GM12878 (cell line): ENCODE measurements at regions not wholly inside any gene's neighbourhood (a gene's known extent, or its start where the extent isn't known, plus 50 kb on each side); places are given as distances from the start of the nearest gene placed in this dataset.

Experiments
- BCL3 ChIP-seq: IDR thresholded peaks from 2 replicates; pipeline ENCODE4 v1.6.1; 2011; ENCODE audit warnings: borderline replicate concordance, low read depth, mild to moderate bottlenecking, moderate library complexity, low read length; ENCODE audit not compliant: insufficient read depth, poor library complexity, severe bottlenecking
- CTCF ChIP-seq, 3 experiments: IDR thresholded peaks in 2 of 3; conservative IDR thresholded peaks in 1 of 3; 2 replicates each; pipeline ENCODE4 v1.5.1; 2011; ENCODE audit warnings: low read depth in 3 of 3, low read length in 3 of 3, mild to moderate bottlenecking in 3 of 3, control low read depth in 2 of 3, moderate library complexity in 2 of 3, inconsistent platforms in 1 of 3, mixed read lengths in 1 of 3; ENCODE audit not compliant: control insufficient read depth in 2 of 3, insufficient read depth in 1 of 3; ENCODE audit errors: extremely low read depth in 1 of 3
- ETV6 ChIP-seq, 2 experiments: fragments of 450-650 bp in 1 of 2; IDR thresholded peaks in 1 of 2; conservative IDR thresholded peaks in 1 of 2; 2 replicates each; pipeline ENCODE4 v1.6.1; 2014; ENCODE audit warnings: antibody characterized with exemption in 1 of 2, borderline replicate concordance in 1 of 2, low read depth in 1 of 2, mild to moderate bottlenecking in 1 of 2, moderate library complexity in 1 of 2
- GABPA ChIP-seq: IDR thresholded peaks from 2 replicates; pipeline ENCODE4 v1.6.1; 2014; ENCODE audit warnings: antibody characterized with exemption, low read depth, mild to moderate bottlenecking, inconsistent platforms
- RFX5 ChIP-seq: IDR thresholded peaks from 2 replicates; pipeline ENCODE4 v1.6.1; 2011; ENCODE audit warnings: low read depth, low read length, improper control_type of control experiment

GRCh38 chr20:43843965-43844660 is 70.5 kb upstream of the TOX2 start:
- TF ChIP-seq ETV6 (conservative IDR thresholded peaks at IDR 0.05 in 1 of 2, IDR thresholded peaks at IDR 0.05 in 1 of 2; ENCODE audit: borderline replicate concordance in 1 of 2, low read depth in 1 of 2): no peak
- TF ChIP-seq RFX5: no peak
- no peak for TF ChIP-seq CTCF (IDR thresholded peaks at IDR 0.05 in 2 of 3, conservative IDR thresholded peaks at IDR 0.05 in 1 of 3; ENCODE audit: control insufficient read depth in 2 of 3, extremely low read depth in 1 of 3, insufficient read depth in 1 of 3, low read depth in 3 of 3, low read length in 3 of 3)
- no peak for TF ChIP-seq GABPA
- TF ChIP-seq BCL3: no peak
